HepG2 (cell line): ENCODE measurements at regions not wholly inside any gene's neighbourhood (a gene's known extent, or its start where the extent isn't known, plus 50 kb on each side); places are given as distances from the start of the nearest gene placed in this dataset.

Source experiments
- ATAC-seq: fragments of 200-7000 bp; cut with Tn5 transposase; 3 replicates; pipeline ENCODE4 v1.9.1; 2020; ENCODE audit warnings: mild to moderate bottlenecking, moderate library complexity
- BruUV-seq: library from RNA; stranded (reverse); fragments of 400-500 nt; replicated peaks from 2 replicates; lab custom pipeline; 2021; lab: Mats Ljungman, UMichigan
- CTCF ChIA-PET: fragments of 300-600 bp; formaldehyde crosslinking; extraction: SDS; loops from one replicate; lab custom pipeline; 2021; ENCODE audit warnings: low total read pairs, inconsistent platforms, low intra/inter-chr PET ratio; lab: Yijun Ruan, JAX
- POLR2A ChIA-PET: fragments of 350-600 bp; sonication (Branson Sonifier 250); formaldehyde crosslinking; loops from one replicate; lab custom pipeline; 2020; ENCODE audit warnings: antibody characterized with exemption, inconsistent platforms; lab: Yijun Ruan, JAX
- DNase-seq: peaks from one replicate; pipeline ENCODE4 v3.0.0-alpha.2; 2015; ENCODE audit warnings: low spot score
- FAIRE-seq: peaks from 3 replicates; lab custom pipeline; 2011; peaks lifted over from hg19 to GRCh38; lab: Jason Lieb, UNC
- H2AFZ ChIP-seq: one replicate; pipeline ENCODE4 v1.6.1; 2011; ENCODE audit warnings: low read length, inconsistent platforms
- H3K27ac ChIP-seq: fragments of 300-600 bp; 3 replicates; pipeline ENCODE4 v1.8.0; 2011; ENCODE audit warnings: mixed run types, mild to moderate bottlenecking, mixed read lengths, low read length, inconsistent platforms; ENCODE audit not compliant: insufficient read depth; ENCODE audit errors: extremely low read length
- H3K27me3 ChIP-seq, 2 experiments: fragments of 200-600 bp in 1 of 2; 2 replicates in 1 of 2; 3 replicates in 1 of 2; pipeline versions ENCODE4 v1.6.0 to v1.8.0; 2011; ENCODE audit warnings: low read length in 2 of 2, mild to moderate bottlenecking in 2 of 2, moderate library complexity in 2 of 2, inconsistent platforms in 1 of 2; ENCODE audit not compliant: insufficient read depth in 2 of 2, control insufficient read depth in 1 of 2
- H3K36me3 ChIP-seq, 2 experiments: fragments of 200-600 bp in 1 of 2; replicated peaks in 1 of 2; 2 replicates in 1 of 2; 3 replicates in 1 of 2; pipeline versions ENCODE4 v1.5.1 to v1.8.0; 2011; ENCODE audit warnings: low read length in 2 of 2, inconsistent platforms in 1 of 2; ENCODE audit not compliant: insufficient read depth in 2 of 2, control insufficient read depth in 1 of 2
- H3K4me1 ChIP-seq: 2 replicates; pipeline ENCODE4 v1.5.1; 2012; ENCODE audit warnings: low read length, inconsistent platforms; ENCODE audit not compliant: insufficient read depth
- H3K4me2 ChIP-seq: 2 replicates; pipeline ENCODE4 v1.6.0; 2011; ENCODE audit warnings: low read depth, low read length, inconsistent platforms
- H3K4me3 ChIP-seq, 3 experiments: fragments of 200-600 bp in 1 of 3; sonication (generic), shearing (Covaris generic) in 1 of 3; replicated peaks in 1 of 3; 2 replicates each; pipeline ENCODE4 v1.5.1; 2011 to 2016; ENCODE audit warnings: low read length in 3 of 3, inconsistent platforms in 2 of 3, low read depth in 2 of 3, mild to moderate bottlenecking in 2 of 3, control low read depth in 1 of 3, mixed read lengths in 1 of 3; ENCODE audit not compliant: insufficient read depth in 1 of 3
- H3K79me2 ChIP-seq: one replicate; pipeline ENCODE4 v1.6.1; 2011; ENCODE audit warnings: low read length, inconsistent platforms; ENCODE audit not compliant: insufficient read depth
- H3K9ac ChIP-seq: 2 replicates; pipeline ENCODE4 v1.6.0; 2011; ENCODE audit warnings: mild to moderate bottlenecking, low read depth, low read length, inconsistent platforms; ENCODE audit not compliant: insufficient read depth
- H3K9me3 ChIP-seq: 2 replicates; pipeline ENCODE4 v1.5.1; 2012; ENCODE audit warnings: mild to moderate bottlenecking, low read length
- H4K20me1 ChIP-seq: 2 replicates; pipeline ENCODE4 v1.6.0; 2011; ENCODE audit warnings: inconsistent platforms, mild to moderate bottlenecking, low read length, moderate library complexity; ENCODE audit not compliant: insufficient read depth
- ASH2L ChIP-seq: fragments of 300-600, 200-600 bp; sonication (generic); IDR thresholded peaks from 2 replicates; pipeline ENCODE4 v1.7.0; 2017; ENCODE audit warnings: low read depth, mild to moderate bottlenecking, moderate library complexity, mixed read lengths, low read length; ENCODE audit not compliant: insufficient read length
- CENPX ChIP-seq: sonication (generic); formaldehyde crosslinking; IDR thresholded peaks from 2 replicates; pipeline ENCODE4 v1.9.0; 2021; ENCODE audit warnings: mild to moderate bottlenecking, missing genetic modification reagents, moderate library complexity
- DNMT3B ChIP-seq: conservative IDR thresholded peaks from 2 replicates; pipeline ENCODE4 v1.6.1; 2016; ENCODE audit warnings: missing biosample characterization, control low read depth
- ELF1 ChIP-seq: sonication (generic); formaldehyde crosslinking; IDR thresholded peaks from 2 replicates; pipeline ENCODE4 v1.4.0; 2020; ENCODE audit warnings: missing genetic modification reagents
- KLF13 ChIP-seq: sonication (generic); formaldehyde crosslinking; IDR thresholded peaks from 2 replicates; pipeline ENCODE4 v1.4.0; 2020; ENCODE audit warnings: mild to moderate bottlenecking, missing genetic modification reagents
- MEIS1 ChIP-seq: sonication (generic); formaldehyde crosslinking; IDR thresholded peaks from 2 replicates; pipeline ENCODE4 v1.9.0; 2021; ENCODE audit warnings: mild to moderate bottlenecking, missing genetic modification reagents, moderate library complexity, borderline replicate concordance
- NFKBIZ ChIP-seq: IDR thresholded peaks from 2 replicates; pipeline ENCODE4 v1.6.1; 2018; ENCODE audit warnings: missing genetic modification reagents, missing compliant biosample characterization
- NKX3-1 ChIP-seq: sonication (generic); formaldehyde crosslinking; IDR thresholded peaks from 2 replicates; pipeline ENCODE4 v1.5.0; 2020; ENCODE audit warnings: missing genetic modification reagents
- NONO ChIP-seq, 2 experiments: fragments of 450-650 bp in 1 of 2; sonication (generic) in 1 of 2; formaldehyde crosslinking in 1 of 2; IDR thresholded peaks in 1 of 2; conservative IDR thresholded peaks in 1 of 2; 2 replicates each; pipeline versions ENCODE4 v1.6.1 to v1.8.0; 2017 to 2022; ENCODE audit warnings: mild to moderate bottlenecking in 1 of 2, missing genetic modification reagents in 1 of 2, moderate library complexity in 1 of 2
- PHF20 ChIP-seq: sonication (generic); formaldehyde crosslinking; IDR thresholded peaks from 2 replicates; pipeline ENCODE4 v1.5.0; 2020; ENCODE audit warnings: mild to moderate bottlenecking, missing genetic modification reagents
- SMARCE1 ChIP-seq: fragments of 450-650 bp; IDR thresholded peaks from 2 replicates; pipeline ENCODE4 v1.6.1; 2017; ENCODE audit warnings: borderline replicate concordance
- SOX13 ChIP-seq, 3 experiments: fragments of 450-650 bp in 1 of 3; sonication (generic) in 1 of 3; formaldehyde crosslinking in 1 of 3; IDR thresholded peaks in 2 of 3; conservative IDR thresholded peaks in 1 of 3; 2 replicates each; pipeline versions ENCODE4 v1.5.0 to v1.6.1; 2016 to 2020; ENCODE audit warnings: antibody characterized with exemption in 1 of 3, mild to moderate bottlenecking in 1 of 3, missing compliant biosample characterization in 1 of 3, missing genetic modification reagents in 1 of 3, moderate library complexity in 1 of 3
- SRSF9 ChIP-seq: fragments of 200-400 bp; formaldehyde crosslinking; IDR thresholded peaks from 2 replicates; pipeline ENCODE4 v1.6.1; 2018; ENCODE audit warnings: borderline replicate concordance, mild to moderate bottlenecking, low read depth, low read length; ENCODE audit not compliant: insufficient read depth, poor library complexity, severe bottlenecking
- ZBTB46 ChIP-seq: sonication (generic); formaldehyde crosslinking; IDR thresholded peaks from 2 replicates; pipeline ENCODE4 v1.4.0; 2020; ENCODE audit warnings: mild to moderate bottlenecking, missing genetic modification reagents, borderline replicate concordance
- ZFP36 ChIP-seq: fragments of 150-350 bp; IDR thresholded peaks from 2 replicates; pipeline ENCODE4 v1.6.1; 2018; ENCODE audit warnings: borderline replicate concordance, low read length, low read depth; ENCODE audit not compliant: partially characterized antibody
- ZNF10 ChIP-seq: sonication (generic); formaldehyde crosslinking; IDR thresholded peaks from 2 replicates; pipeline ENCODE4 v1.4.0; 2020; ENCODE audit warnings: mild to moderate bottlenecking, low read depth, missing genetic modification reagents, borderline replicate concordance
- ZNF335 ChIP-seq: sonication (generic); formaldehyde crosslinking; IDR thresholded peaks from 2 replicates; pipeline ENCODE4 v1.4.0; 2020; ENCODE audit warnings: missing genetic modification reagents
- ZNF550 ChIP-seq: sonication (generic); formaldehyde crosslinking; IDR thresholded peaks from 2 replicates; pipeline ENCODE4 v1.4.0; 2020; ENCODE audit warnings: mild to moderate bottlenecking, missing genetic modification reagents, borderline replicate concordance
- ZNF891 ChIP-seq: sonication (generic); formaldehyde crosslinking; IDR thresholded peaks from 2 replicates; pipeline ENCODE4 v1.5.0; 2020; ENCODE audit warnings: mild to moderate bottlenecking, missing genetic modification reagents
- WGBS: methylation state at CpG from one replicate; pipeline ENCODE4 v1.1.6; 2017; ENCODE audit warnings: low lambda C conversion rate; 5-methylcytosine and 5-hydroxymethylcytosine counted together
- in situ Hi-C: cut with HindIII; loops from 2 replicates; pipeline ENCODE4 v1.10.0; 2017; ENCODE audit warnings: low pct_unique_long_range_greater_than_20kb; ENCODE audit not compliant: extremely low pct_ligation_motif_present
- intact Hi-C: fragments of 100-400 bp; cut with micrococcal nuclease; formaldehyde crosslinking; loops from one replicate; pipeline ENCODE4 v1.10.0; 2022; ENCODE audit not compliant: unreplicated experiment
- TF ChIP-seq, protein P1 (sequence below): sonication (generic); formaldehyde crosslinking; IDR thresholded peaks from 2 replicates; pipeline ENCODE4 v1.5.1; 2020; ENCODE audit warnings: mild to moderate bottlenecking, missing genetic modification reagents

DNA sequence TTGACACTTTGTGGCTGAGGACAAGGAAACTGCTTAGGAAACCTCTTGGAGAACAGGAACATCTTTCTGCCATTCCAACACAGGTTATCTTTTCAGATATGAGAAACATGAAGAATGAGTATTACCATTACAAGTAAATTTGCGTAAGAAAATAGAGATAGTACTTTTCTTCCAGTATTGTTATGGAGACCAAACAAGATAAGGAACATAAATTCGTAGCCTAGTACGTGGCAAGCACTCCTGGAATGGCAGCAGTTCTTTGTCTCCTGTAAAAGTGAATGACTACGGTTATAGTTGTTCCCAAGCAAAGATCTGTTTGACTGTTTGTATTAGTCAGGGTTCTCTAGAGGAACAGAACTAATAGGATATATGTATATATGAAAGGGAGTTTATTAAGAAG lies 843.1 kb downstream of the STIM2 start:
- Histone ChIP-seq H3K27me3 (no peaks in the 10 kb centered on the region), H3K4me1 (no peaks in the 10 kb centered on the region), H2AFZ (no peak overlapping the region), H3K36me3 (no peaks in the 10 kb centered on the region), H4K20me1 (no peaks in the 10 kb centered on the region), H3K9ac (no peak overlapping the region), H3K4me2 (no peak overlapping the region), H3K79me2 (no peaks in the 10 kb centered on the region), H3K9me3 (no peaks in the 10 kb centered on the region), H3K4me3 (no peak overlapping the region), H3K27ac (no peak overlapping the region)
- in situ Hi-C loops (no loop called here), intact Hi-C loops (no loop called here)
- POLR2A ChIA-PET: no interaction called here
- FAIRE-seq: no peak
- no TSS peak for BruUV-seq
- 8% methylated on average over 4 of the region's 4 CpGs for WGBS
- no peak for ATAC-seq
- CTCF ChIA-PET: no interaction called here
- no peak for TF ChIP-seq SMARCE1
- no peak for TF ChIP-seq ZNF335 (CRISPR knock-in tag)
- TF ChIP-seq, protein P1, sequence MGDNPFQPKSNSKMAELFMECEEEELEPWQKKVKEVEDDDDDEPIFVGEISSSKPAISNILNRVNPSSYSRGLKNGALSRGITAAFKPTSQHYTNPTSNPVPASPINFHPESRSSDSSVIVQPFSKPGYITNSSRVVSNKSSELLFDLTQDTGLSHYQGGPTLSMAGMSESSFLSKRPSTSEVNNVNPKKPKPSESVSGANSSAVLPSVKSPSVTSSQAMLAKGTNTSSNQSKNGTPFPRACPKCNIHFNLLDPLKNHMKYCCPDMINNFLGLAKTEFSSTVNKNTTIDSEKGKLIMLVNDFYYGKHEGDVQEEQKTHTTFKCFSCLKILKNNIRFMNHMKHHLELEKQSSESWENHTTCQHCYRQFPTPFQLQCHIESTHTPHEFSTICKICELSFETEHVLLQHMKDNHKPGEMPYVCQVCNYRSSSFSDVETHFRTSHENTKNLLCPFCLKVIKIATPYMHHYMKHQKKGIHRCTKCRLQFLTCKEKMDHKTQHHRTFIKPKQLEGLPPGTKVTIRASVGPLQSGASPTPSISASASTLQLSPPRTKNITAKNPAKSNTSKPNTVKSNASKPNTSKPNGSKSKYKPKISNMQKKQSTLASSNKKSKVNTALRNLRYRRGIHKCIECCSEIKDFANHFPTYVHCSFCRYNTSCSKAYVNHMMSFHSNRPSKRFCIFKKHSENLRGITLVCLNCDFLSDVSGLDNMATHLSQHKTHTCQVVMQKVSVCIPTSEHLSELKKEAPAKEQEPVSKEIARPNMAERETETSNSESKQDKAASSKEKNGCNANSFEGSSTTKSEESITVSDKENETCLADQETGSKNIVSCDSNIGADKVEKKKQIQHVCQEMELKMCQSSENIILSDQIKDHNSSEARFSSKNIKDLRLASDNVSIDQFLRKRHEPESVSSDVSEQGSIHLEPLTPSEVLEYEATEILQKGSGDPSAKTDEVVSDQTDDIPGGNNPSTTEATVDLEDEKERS: no peak
- no peak for TF ChIP-seq MEIS1 (CRISPR knock-in tag)
- no peak for TF ChIP-seq ZFP36
- TF ChIP-seq SOX13 (IDR thresholded peaks at IDR 0.05): no peak
- no peak for TF ChIP-seq SOX13 (CRISPR knock-in tag; conservative IDR thresholded peaks at IDR 0.05 in 1 of 2, IDR thresholded peaks at IDR 0.05 in 1 of 2)
- no peak for TF ChIP-seq ASH2L
- TF ChIP-seq ZNF550: no peak
- TF ChIP-seq DNMT3B: no peak
- no peak for TF ChIP-seq KLF13
- no peak for TF ChIP-seq NKX3-1 (CRISPR knock-in tag)
- TF ChIP-seq NONO (IDR thresholded peaks at IDR 0.05): no peak
- TF ChIP-seq NONO (CRISPR knock-in tag; conservative IDR thresholded peaks at IDR 0.05): no peak
- TF ChIP-seq ZNF891 (CRISPR knock-in tag): no peak
- TF ChIP-seq ZNF10 (CRISPR knock-in tag): no peak
- no peak for TF ChIP-seq ZBTB46
- no peak for TF ChIP-seq PHF20
- no peak for TF ChIP-seq ELF1 (CRISPR knock-in tag)
- no peak for TF ChIP-seq NFKBIZ
- TF ChIP-seq CENPX (CRISPR knock-in tag): no peak
- no peak for TF ChIP-seq SRSF9
- DNase-seq: no peak
